PC-3 (cell line): ENCODE measurements at regions not wholly inside any gene's neighbourhood (a gene's known extent, or its start where the extent isn't known, plus 50 kb on each side); places are given as distances from the start of the nearest gene placed in this dataset.

Experiments used
- ATAC-seq: fragments of 200-7000 bp; cut with Tn5 transposase; 2 replicates; pipeline ENCODE4 v1.9.1; 2020; ENCODE audit warnings: mild to moderate bottlenecking, moderate library complexity
- BruUV-seq: library from RNA; stranded (reverse); fragments of 400-500 nt; replicated peaks from 2 replicates; lab custom pipeline; 2021; lab: Mats Ljungman, UMichigan
- CTCF ChIA-PET: fragments of 300-600 bp; sonication (Branson Sonifier 250); formaldehyde crosslinking; loops from one replicate; lab custom pipeline; 2022; ENCODE audit warnings: antibody characterized with exemption; lab: Charles Lee
- POLR2A ChIA-PET: fragments of 300-600 bp; sonication (Branson Sonifier 250); formaldehyde crosslinking; loops from one replicate; lab custom pipeline; 2022; ENCODE audit warnings: antibody characterized with exemption; ENCODE audit not compliant: unreplicated experiment; lab: Charles Lee
- DNase-seq: peaks from one replicate; pipeline ENCODE4 v3.0.0-alpha.2; 2015
- H2AFZ ChIP-seq: fragments of 300-600 bp; sonication (generic); 2 replicates; pipeline ENCODE4 v1.6.0; 2016; ENCODE audit warnings: antibody characterized with exemption, low read length
- H3F3A ChIP-seq: fragments of 300-600 bp; sonication (generic); one replicate; pipeline ENCODE4 v1.6.0; 2017; ENCODE audit warnings: antibody characterized with exemption, low read length, control low read depth, mild to moderate bottlenecking; ENCODE audit not compliant: unreplicated experiment
- H3K27ac ChIP-seq: fragments of 300-600 bp; sonication (generic); 2 replicates; pipeline ENCODE4 v1.5.1; 2016; ENCODE audit warnings: mild to moderate bottlenecking, low read length
- H3K27me3 ChIP-seq: fragments of 300-600 bp; sonication (generic); 2 replicates; pipeline ENCODE4 v1.6.1; 2016; ENCODE audit warnings: low read length, mixed read lengths
- H3K36me3 ChIP-seq: fragments of 300-600 bp; sonication (generic); 2 replicates; pipeline ENCODE4 v1.6.1; 2016; ENCODE audit warnings: low read depth, mixed run types, low read length, mixed read lengths
- H3K4me1 ChIP-seq: fragments of 300-600 bp; sonication (generic); 2 replicates; pipeline ENCODE4 v1.5.1; 2016; ENCODE audit warnings: low read length; ENCODE audit not compliant: insufficient read depth
- H3K4me2 ChIP-seq: fragments of 300-600 bp; sonication (generic); 2 replicates; pipeline ENCODE4 v1.6.0; 2016; ENCODE audit warnings: low read length
- H3K4me3 ChIP-seq: fragments of 300-600 bp; sonication (generic); 2 replicates; pipeline ENCODE4 v1.5.1; 2016; ENCODE audit warnings: mild to moderate bottlenecking, low read length, mixed read lengths
- H3K79me2 ChIP-seq: fragments of 300-600 bp; sonication (generic); 2 replicates; pipeline ENCODE4 v1.6.1; 2017; ENCODE audit warnings: low read length, mixed read lengths
- H3K9ac ChIP-seq: fragments of 300-600 bp; sonication (generic); 2 replicates; pipeline ENCODE4 v1.6.0; 2016; ENCODE audit warnings: mild to moderate bottlenecking, low read length
- H3K9me2 ChIP-seq: fragments of 300-600 bp; sonication (generic); replicated peaks from 2 replicates; pipeline ENCODE4 v1.6.1; 2016; ENCODE audit warnings: mixed run types, low read length, mixed read lengths
- H3K9me3 ChIP-seq: fragments of 300-600 bp; sonication (generic); 2 replicates; pipeline ENCODE4 v1.6.1; 2016; ENCODE audit warnings: low read length, mixed read lengths
- H4K20me1 ChIP-seq: fragments of 300-600 bp; sonication (generic); 2 replicates; pipeline ENCODE4 v1.6.1; 2016; ENCODE audit warnings: low read length, mixed read lengths
- CTCF ChIP-seq: fragments of 300-600 bp; sonication (generic); conservative IDR thresholded peaks from 2 replicates; pipeline ENCODE4 v1.5.1; 2017; ENCODE audit warnings: antibody characterized with exemption, low read depth, mild to moderate bottlenecking, low read length
- EZH2 ChIP-seq: fragments of 300-600 bp; sonication (generic); IDR thresholded peaks from one replicate; pipeline ENCODE4 v1.6.1; 2017; ENCODE audit warnings: antibody characterized with exemption, mild to moderate bottlenecking, low read length; ENCODE audit not compliant: unreplicated experiment
- EZH2phosphoT487 ChIP-seq: fragments of 300-600 bp; sonication (generic); IDR thresholded peaks from 2 replicates; pipeline ENCODE4 v1.6.1; 2018; ENCODE audit warnings: mild to moderate bottlenecking, antibody characterized with exemption, low read length, borderline replicate concordance
- intact Hi-C: fragments of 100-400 bp; cut with micrococcal nuclease; formaldehyde crosslinking; loops from 2 replicates; pipeline ENCODE4 v1.9.0; 2023

DNA sequence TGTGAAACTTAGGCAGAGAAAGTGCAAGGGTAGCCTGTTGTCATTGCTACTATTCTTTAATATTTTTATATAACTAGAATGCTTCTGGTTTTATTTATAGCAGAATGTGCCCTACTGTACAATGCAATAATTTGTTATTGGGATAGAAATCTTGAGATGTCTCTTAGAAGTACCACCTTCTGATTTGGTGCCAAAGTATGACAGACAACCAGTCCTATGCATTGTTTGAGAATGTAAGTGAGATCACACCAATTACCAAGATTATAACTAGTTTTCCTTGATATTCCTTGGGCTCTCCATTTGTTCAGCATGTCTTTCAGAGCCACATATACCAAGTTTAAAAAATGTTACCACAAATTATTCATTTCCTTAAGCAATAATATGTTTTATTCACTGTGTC is 399.7 kb downstream of the CPS1 start:
- BruUV-seq = no TSS peak
- CTCF ChIA-PET = no interaction called here
- no peak for DNase-seq

GRCh38 chr2:210961249-210961648 is 404.9 kb downstream of the CPS1 start:
- intact Hi-C loops = no loop called here
- ATAC-seq (peak; percentile 46), DNase-seq (peak; percentile 68)
- ChIA-PET CTCF (no interaction called here), POLR2A (no interaction called here)
- Histone ChIP-seq H3K9me2 (no peaks in the 10 kb centered on the region), H3K4me2 (no peak overlapping the region), H3K9ac (no peak overlapping the region), H3K27me3 (peaks cover 8% of the 10 kb centered on the region), H3K79me2 (no peaks in the 10 kb centered on the region), H3K9me3 (no peaks in the 10 kb centered on the region), H3F3A (no peaks in the 10 kb centered on the region), H3K27ac (no peak overlapping the region), H3K4me3 (no peak overlapping the region), H3K36me3 (no peaks in the 10 kb centered on the region), H2AFZ (no peak overlapping the region), H4K20me1 (no peaks in the 10 kb centered on the region), H3K4me1 (peaks cover 27% of the 10 kb centered on the region)
- no TSS peak for BruUV-seq
- no peak for TF ChIP-seq CTCF
- no peak for TF ChIP-seq EZH2phosphoT487
- no peak for TF ChIP-seq EZH2

More for the DNA sequence above, 399.7 kb downstream of the CPS1 start:
- POLR2A ChIA-PET = no interaction called here
- TF ChIP-seq CTCF (no peak), EZH2 (no peak), EZH2phosphoT487 (no peak)
- Histone ChIP-seq H3K4me2 (peak overlapping the region; percentile 50; the same call in 1 of the 2 replicates), H3K9me2 (no peaks in the 10 kb centered on the region), H3K36me3 (no peaks in the 10 kb centered on the region), H3K27me3 (peaks cover 8% of the 10 kb centered on the region), H3K4me3 (no peak overlapping the region), H3K9ac (no peak overlapping the region), H3K79me2 (no peaks in the 10 kb centered on the region), H2AFZ (no peak overlapping the region), H3K4me1 (peaks cover 25% of the 10 kb centered on the region), H3F3A (no peaks in the 10 kb centered on the region), H4K20me1 (no peaks in the 10 kb centered on the region), H3K9me3 (no peaks in the 10 kb centered on the region), H3K27ac (no peak overlapping the region)
- intact Hi-C loops = no loop called here
- ATAC-seq = peak; percentile 13; the same call in 1 of the 2 replicates

DNA sequence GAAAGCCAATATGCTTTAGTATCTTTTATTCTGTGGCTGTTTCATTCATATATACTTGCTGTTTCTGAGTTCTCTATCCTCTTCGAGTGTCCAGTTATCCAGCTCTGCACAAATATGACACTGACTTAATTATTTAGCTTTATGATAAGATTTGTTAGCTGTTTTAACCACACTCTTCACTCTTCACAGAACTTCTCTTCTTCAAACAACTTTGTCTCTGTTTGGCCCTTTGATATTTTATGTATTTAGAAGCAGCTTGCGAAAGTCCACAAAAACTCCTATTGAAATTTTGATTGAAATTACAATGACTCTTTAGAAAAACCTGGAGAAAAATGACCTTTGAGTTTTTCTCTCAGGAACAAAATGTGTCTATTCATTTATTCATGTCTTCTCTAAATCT is 407.0 kb downstream of the CPS1 start:
- ChIA-PET CTCF (no interaction called here), POLR2A (no interaction called here)
- no peaks in the 10 kb centered on the region for H3F3A ChIP-seq
- H3K9me3 ChIP-seq = no peaks in the 10 kb centered on the region
- H4K20me1 ChIP-seq = no peaks in the 10 kb centered on the region
- no peak overlapping the region for H2AFZ ChIP-seq
- H3K9ac ChIP-seq = no peak overlapping the region
- peaks cover 18% of the 10 kb centered on the region for H3K4me1 ChIP-seq
- H3K4me3 ChIP-seq = no peak overlapping the region
- no peak overlapping the region for H3K4me2 ChIP-seq
- BruUV-seq = no TSS peak
- TF ChIP-seq CTCF (no peak), EZH2 (no peak), EZH2phosphoT487 (no peak)
- H3K9me2 ChIP-seq = no peaks in the 10 kb centered on the region
- intact Hi-C loops = no loop called here
- no peak overlapping the region for H3K27ac ChIP-seq
- DNase-seq (no peak), ATAC-seq (no peak)
- no peaks in the 10 kb centered on the region for H3K79me2 ChIP-seq
- H3K36me3 ChIP-seq = no peaks in the 10 kb centered on the region
- peaks cover 8% of the 10 kb centered on the region for H3K27me3 ChIP-seq
